Hypothalamus (tissue), 51 donors: ENCODE measurements at regions not wholly inside any gene's neighbourhood (a gene's known extent, or its start where the extent isn't known, plus 50 kb on each side); places are given as distances from the start of the nearest gene placed in this dataset.

Experiments used
- DNase-seq, 51 donors: peaks; one replicate each; lab custom pipeline; 2025; lab: John Stamatoyannopoulos, UW

DNA sequence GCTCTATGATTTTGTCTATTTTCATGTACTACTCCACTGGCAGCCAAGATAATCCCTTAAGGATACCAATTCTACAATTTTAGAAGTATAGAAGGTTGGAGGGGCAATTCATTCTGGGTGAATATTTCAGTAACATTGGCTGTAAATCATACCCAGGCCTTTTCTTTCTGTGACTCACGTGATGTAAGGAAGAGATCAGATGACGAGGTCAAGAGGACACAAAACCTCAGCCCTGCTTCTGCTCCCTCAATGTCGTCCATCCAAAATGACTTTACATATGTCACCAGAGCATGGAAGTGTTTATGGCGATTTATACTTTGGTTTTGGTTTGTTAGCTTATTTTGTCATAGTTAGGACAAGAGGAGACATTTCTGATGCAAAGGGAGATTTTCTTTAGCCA is 70.7 kb upstream of the SLC4A4 start:
- DNase-seq, result no peak

DNA sequence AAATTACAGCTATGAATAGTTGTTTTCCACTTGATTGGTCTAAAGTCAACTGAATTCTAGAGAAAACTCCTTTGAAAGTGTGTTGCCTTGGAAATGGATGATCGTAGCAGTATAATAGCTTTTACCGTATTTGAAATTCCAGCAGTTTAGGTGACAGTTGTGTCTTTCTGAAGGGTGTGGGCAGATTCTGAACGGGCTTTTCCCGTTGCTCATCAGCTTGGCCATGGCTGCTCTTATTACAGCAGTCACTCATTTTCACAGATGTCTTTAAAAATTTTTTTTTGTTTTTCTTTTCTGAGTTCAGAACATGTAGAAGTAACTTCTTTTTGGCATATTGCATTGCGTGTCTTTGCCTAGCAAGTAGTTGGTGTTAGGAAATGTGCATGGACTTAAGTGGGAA is 69.6 kb upstream of the SLC4A4 start:
- peak in 1 of 51 donors; percentile 19 for DNase-seq

- no peak for DNase-seq
These were observed 67.9 kb upstream of the SLC4A4 start for GRCh38 chr4:71270901-71271300.

DNA sequence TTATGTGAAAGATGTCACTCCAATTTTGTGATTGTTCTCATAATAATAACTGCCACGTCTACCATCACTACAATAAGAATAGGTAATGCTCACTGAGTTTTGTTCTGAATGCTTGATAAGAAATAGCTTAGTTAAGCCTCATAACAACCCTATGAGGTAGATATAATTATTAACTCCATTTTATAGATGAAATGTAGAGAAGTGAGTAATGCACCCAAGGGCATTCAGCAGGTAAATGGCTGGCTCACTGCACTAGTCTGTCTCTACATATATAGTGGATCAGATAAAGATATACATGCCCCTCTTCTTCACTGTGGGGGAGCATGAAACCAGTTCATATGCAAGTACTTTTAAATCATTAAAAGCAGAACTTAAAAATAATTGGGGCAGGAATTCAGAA is 65.8 kb upstream of the SLC4A4 start:
- DNase-seq, result no peak

GRCh38 chr4:71275004-71275403 is 63.8 kb upstream of the SLC4A4 start:
- peak in 8 of 51 donors; percentile 2 to 38 (median 18) for DNase-seq

GRCh38 chr4:71275570-71275969 is 63.2 kb upstream of the SLC4A4 start:
- no peak for DNase-seq

- no peak for DNase-seq
These were observed 61.5 kb upstream of the SLC4A4 start for GRCh38 chr4:71277353-71277752.

DNA sequence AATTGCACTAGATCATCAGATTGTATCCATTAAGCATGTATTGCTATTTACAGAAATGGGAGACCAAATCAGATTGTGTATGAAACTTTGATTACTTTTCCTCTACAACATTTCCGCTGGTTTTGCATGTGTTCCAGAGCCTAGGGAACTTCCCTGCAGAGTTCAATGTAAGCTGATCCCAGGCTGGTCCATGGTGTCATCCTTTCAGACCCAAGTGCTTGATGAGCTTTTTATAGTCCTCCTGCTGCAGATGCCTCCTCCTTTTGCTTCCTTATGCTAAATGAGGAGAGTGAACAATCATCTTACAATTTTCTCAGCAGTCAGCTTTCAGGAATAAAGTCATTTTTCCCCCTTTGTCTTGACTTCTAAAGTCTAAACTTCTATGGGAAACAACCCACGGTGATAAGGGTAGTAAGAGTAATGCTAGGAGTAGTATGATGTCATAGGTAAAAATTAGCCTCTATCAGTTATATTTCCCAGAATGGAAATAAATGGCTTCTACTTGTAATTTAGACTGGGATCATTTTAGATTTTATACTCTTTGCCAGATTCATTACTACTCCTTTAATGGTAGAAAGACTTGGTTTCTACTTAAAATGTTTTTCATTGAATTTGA is 55.1 kb upstream of the SLC4A4 start:
- no peak for DNase-seq

DNA sequence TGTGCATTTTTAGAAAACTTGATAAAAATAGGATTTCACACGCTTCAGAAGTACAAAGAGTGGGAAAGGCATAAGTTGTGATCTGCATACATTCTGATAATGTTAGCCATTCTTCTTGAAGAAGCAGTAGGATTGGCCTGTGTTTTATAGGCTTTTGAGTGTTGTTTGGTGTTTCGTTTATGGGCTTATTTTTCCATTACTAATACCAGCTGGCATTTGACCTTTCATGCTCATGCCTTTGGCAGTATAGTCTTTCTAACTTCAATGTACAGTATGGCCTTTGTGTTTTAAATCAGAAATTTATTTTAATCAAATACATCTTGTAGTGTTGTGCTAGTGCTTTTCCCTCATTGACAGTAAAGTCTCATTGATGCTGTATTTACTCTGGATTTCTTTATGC is 51.5 kb upstream of the SLC4A4 start:
- no peak for DNase-seq

GRCh38 chr4:71288875-71289274 is 49.9 kb upstream of the SLC4A4 start:
- no peak for DNase-seq
